Activated T-cell treated with anti-CD3 and anti-CD28 coated beads, Interleukin-2, amount 50 U/mL, for 1 hour (primary cell): ENCODE measurements at regions not wholly inside any gene's neighbourhood (a gene's known extent, or its start where the extent isn't known, plus 50 kb on each side); places are given as distances from the start of the nearest gene placed in this dataset.
A peak's percentile ranks its signal among the peaks of the same experiment; 100 is the strongest.
"Not testable (repeated sequence)": the region's sequence is repeated elsewhere in the genome, so short reads cannot be mapped to it uniquely, and the experiment has no call there.

Experiments used
- DNase-seq: peaks from one replicate; pipeline ENCODE4 v3.0.0-alpha.2; 2020

DNA sequence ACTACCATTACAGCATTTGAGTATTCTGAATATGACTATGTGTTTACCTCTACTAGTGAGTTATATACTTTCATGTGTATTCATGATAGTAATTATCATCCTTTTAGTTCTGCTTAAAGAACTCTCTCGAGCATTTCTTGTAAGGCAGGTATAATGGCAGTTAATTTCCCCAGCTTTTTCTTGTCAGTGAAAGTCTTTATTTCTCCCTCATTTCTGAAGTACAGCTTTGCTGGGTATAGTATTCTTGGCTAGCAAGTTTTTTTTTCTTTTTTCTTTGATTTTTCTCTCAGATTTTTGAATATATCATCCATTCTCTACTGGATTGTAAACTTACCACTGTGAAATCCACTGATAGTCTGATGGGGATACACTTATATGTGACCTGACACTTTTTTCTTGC, 165.9 kb upstream of the ARHGAP5 start:
- DNase-seq: no peak

DNA sequence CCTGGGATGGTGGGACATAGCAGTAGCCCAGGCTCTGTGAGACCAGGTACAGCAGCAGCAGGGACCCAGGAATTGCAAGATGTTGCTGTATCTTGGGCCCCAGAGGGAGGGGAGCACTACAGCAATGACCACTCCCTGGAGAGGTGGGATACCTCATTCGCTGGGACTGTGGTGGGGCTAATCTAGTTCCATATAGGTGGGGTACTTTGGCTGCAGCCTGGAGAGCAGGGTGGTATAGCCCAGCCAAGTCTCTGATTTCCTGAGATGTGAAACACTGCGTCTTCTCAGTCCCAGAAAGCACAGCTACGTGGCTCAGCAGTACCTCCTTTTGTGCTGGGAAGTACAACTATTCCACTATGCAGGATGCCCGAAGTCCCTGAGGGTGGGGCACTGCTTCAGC, 163.7 kb upstream of the ARHGAP5 start:
- DNase-seq: no peak

DNA sequence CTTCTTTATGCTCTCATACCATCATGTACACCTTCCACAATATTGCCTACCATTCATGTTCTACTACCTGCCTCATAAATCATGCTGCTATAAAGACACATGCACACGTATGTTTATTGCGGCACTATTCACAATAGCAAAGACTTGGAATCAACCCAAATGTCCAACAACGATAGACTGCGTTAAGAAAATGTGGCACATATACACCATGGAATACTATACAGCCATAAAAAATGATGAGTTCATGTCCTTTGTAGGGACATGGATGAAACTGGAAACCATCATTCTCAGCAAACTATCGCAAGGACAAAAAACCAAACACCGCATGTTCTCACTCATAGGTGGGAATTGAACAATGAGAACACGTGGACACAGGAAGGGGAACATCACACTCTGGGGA, 158.8 kb upstream of the ARHGAP5 start:
- DNase-seq: not testable (repeated sequence)

DNA sequence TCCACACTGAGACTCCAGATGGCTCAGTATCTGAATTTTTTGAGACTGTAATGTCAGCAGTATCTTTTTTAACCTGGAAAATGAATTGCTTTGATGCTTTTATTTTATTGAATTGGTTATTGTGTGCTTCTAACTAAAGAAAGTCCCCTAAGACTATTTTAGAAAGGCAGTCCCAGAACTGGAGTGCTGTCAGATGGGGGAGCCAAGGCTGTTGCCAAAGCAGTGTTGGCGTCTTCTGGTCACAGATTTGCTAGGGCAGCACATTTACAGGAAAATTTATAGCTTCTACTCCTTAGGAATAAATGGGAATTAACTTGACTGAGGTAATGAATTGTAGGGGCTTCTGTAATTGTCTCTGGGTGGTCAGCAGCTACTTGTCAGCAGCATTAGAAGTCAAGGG, 157.1 kb upstream of the ARHGAP5 start:
- DNase-seq: no peak

DNA sequence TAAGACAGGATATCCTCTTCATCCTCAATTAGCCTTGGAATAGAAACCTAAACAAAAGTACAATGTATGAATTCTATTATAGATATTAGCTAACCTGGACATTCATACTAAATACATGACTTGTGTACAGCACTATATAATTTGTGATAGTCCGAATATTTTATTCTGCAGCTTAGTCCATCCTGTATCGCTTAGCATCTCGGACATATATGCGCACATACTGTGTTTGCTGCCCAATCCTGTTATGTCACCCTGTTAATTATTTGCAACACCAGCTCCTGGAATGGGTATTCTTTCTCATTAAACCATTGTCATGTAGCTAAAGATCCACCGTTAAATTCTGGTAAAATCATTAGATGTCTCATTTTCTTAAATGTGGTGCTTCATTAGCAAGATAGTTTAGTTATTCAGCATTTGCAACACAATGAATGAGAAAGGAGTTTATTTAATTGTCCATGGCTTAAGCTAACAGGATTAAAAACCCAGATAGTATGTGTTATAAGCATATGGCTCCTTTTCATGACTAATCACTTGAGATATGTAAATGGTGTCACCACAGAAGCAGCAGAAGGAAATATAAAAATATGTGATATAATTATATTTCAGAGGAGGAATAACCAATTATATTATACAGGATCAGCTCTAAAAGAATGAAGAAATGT, 156.0 kb upstream of the ARHGAP5 start:
- DNase-seq: no peak

DNA sequence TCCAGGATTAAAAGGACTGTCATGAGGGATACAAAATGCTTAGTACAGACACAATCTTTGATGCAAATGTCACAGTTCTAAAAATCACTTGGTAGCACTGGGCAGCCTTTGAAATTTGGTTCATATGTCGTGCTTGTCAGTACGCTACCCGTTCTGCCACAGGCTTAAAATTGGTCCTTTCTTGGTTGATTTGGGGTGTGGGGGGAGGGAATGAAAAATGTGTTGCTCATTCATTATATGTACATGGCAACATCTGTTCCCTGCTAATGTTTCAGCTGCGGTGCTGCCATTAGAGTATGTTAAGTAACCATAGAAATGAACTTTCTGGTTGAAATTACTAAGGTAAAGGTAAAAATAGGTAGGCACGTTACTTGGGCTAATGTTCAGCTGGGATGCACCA, 155.4 kb upstream of the ARHGAP5 start:
- DNase-seq: no peak

DNA sequence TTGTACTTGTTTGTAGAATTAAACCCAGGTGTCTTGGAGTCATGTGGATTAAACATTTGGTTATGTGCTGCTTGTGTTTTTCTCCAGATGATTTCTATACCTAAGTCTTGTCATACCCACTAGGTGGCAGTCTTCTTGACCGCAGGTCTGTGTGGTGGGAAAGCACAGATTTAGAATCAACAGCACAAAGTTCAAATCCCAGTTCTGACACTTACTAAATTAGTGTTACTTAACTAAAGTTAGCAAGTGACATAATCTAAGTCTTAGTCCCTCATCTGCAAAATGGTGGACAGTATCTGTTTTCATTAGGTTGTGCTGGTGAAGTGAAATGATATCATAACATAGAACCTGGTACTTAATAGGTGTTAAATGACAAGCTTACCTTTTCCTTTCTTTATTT, 151.0 kb upstream of the ARHGAP5 start:
- no peak for DNase-seq

DNA sequence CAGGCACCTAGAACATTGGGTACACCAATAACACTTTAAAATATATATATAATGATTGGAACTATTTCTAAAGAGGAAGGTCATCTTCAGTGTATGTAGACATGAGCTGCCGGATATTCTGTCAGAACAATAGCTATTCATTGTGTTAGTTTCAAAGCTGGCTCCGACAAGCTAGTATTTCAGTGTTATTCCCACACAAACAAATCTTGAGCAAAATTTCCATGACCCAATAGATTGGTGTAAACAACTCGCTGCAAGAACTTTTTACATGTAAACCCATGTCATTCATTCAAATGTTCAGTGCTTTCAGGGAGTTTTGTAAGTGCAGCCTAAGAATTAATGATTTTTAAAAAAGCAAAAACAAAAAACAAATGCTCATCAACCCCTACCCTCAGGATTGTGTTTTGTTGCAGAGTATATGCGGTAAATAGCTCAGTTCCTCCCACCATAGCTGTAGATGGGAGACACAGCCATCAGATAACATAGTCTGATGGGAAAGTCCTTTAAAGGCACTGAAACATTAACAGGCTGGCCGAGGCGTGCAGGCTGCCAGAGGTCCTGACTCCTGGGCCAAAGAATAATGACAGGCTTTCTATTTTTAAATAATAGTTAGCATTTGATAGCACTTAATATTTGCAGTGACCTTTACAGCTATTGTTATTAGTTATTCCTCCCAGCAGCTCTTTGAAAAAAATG, 150.3 kb upstream of the ARHGAP5 start:
- no peak for DNase-seq

DNA sequence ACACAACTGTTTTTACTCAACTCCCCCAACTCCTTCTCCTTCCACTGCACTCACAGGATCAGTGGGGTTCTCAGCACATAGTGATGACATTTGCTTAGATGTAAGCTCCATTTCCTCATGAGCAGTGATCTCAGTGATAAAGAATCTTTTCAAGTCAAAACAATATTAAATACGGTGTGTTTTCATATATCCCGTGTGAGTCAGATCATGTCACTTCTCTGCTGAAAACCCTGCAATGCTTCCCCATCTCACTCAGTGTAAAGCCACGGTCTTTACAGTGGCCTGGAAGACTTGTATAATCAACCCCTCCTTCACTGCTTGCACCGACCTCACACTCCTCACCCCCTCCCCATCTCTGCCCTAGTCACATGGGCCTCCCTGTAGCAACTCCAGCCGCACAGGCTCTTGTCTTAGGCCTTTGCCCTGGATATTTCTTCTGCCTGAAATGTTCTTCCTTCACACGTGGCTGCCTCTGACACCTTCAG, 149.7 kb upstream of the ARHGAP5 start:
- DNase-seq: no peak

DNA sequence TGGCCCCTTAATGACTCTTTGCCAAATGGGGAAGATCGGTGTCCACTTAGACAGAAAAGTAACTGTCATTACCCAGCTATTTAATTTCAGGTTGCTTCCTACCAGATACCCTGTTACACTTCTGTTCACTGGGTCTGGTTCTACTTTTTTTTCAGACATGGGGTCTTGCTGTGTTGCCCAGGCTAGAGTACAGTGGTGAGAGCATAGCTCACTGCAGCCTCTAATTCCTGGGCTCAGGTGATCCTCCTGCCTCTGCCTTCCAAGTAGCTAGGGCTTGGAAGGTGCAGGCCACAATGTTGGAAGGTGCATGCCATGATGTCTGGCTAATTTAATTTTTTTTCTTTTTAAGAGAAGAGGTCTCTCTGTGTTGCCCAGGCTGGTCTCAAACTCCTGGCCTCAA, 147.0 kb upstream of the ARHGAP5 start:
- no peak for DNase-seq

DNA sequence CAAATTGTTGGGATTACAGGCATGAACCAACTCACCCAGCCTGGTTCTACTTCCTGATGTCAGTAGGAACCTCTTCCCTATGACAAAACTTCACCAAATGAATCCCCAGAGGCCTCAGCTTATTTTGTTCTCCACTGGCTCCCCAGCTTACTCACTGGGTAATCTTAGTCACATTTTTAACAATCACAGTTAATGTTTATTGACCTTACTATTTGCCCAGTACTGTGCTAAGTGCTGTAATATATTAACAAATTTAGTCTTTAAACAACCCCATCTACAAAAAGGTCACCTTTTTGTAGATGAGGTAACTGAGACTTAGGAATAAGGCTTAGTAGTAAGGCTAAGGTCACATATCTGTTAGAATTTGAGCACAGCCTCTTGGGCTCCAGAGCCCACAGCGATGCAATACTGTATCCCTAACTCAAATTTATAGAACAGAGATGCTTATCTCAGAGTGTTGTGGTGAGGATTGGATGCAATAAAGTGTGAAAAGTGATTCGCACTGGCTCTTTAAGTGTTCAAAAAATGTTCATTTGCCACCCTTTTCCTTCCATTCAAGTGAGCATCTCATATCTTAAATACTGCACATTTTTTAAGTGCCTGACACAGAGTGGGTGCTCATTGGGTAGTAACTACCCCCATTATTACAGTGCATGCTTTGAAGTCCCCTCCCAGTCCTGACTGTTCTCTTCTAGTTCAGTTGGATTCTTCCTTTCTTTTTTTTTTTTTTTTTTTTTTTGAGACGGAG, 146.4 kb upstream of the ARHGAP5 start:
- DNase-seq: no peak

DNA sequence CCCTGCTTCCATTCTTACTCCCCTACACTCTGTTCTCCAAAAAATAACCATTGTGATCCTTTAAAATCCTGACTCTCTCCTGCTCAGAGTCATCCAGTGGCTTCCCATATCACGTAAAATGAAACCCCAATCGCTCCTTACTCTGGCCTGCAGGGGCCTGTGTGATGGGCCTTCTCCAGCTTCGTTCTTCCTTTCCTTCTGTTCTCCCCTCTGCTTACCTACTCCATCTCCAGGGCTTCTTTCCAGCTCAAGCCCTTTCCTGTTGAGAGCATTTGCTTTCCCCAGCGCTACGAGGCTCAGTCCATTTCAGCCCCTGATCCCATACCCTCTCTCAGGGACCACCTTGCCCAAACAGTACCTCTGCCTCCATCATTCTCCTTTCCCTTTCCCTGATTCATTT, 144.4 kb upstream of the ARHGAP5 start:
- DNase-seq: no peak

DNA sequence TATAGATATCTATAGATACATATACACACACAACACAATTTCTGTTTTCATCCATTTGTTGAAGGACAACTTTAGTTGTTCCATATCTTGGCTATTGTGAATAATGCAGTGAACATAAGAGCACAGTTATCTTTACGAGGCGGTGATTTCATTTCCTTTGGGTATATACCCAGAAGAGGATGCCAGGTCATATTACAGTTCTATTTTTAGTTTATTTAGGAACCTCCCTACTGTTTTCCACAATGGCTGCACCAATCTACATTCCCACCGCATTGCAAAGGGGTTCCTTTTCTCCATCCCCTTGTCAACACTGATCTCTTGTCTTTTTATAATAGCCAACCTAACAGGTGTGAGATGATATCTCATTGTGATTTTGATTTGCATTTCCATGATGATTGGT, 143.4 kb upstream of the ARHGAP5 start:
- DNase-seq: no peak

DNA sequence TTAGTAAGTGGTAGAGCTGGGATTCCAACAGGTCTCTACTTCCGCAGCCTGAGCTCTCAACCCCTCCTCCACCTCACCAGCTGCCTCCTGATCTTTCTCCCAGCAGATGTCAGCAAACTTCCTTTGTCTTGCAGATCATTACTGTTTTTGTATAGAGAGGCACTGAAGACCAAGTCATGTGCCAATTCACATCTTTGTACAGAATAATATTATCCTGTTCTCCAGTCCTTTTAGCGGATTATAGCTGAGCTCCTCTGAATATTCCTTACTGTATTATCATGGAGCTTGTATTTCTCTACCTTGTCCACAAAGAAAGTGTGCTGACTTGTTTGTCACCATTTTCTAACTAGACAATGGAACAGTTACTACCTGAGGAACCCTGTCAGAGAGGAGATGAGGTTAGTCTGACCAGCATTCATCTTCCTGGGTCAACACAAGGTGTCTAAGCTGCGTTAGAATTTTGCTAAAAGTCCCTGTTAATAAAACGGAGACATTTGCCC, 142.3 kb upstream of the ARHGAP5 start:
- DNase-seq: no peak

DNA sequence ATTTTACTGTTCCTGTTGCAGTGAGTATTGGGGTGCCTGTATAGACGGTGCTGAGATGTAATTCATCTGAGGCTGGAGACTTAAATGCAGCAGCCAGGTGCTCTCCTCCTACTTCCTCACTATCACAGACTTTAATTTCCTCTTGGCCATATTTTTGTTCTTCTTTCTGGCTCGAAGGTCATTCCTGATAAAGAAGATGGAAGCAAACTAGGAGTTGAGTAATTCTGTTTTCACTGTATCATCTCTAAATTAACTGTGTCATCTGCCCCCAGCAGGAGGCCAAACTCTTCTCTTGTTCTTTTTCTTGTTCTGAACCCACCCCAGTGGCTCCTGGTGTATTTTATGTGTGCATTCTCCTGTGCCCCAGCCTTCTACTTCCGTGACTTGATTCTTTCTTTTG, 141.7 kb upstream of the ARHGAP5 start:
- DNase-seq: no peak

DNA sequence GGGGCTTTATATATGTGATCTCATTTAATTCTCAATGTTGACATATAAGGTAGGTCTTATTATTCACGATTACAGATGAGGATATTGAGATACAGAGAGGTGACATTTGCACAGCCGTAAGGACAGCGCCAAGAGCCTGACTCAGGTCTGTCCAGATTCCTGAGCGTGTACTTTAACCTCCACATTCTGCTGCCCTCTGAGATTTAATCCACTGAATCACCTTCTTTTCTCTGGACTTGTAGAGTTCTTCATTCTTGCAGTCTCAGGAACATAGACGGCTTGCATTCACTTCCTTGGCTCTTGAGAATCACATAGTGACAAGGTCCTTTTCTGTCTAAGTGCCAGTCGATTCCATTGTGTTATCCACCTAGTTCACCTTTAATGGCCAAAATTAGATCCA, 141.0 kb upstream of the ARHGAP5 start:
- no peak for DNase-seq

DNA sequence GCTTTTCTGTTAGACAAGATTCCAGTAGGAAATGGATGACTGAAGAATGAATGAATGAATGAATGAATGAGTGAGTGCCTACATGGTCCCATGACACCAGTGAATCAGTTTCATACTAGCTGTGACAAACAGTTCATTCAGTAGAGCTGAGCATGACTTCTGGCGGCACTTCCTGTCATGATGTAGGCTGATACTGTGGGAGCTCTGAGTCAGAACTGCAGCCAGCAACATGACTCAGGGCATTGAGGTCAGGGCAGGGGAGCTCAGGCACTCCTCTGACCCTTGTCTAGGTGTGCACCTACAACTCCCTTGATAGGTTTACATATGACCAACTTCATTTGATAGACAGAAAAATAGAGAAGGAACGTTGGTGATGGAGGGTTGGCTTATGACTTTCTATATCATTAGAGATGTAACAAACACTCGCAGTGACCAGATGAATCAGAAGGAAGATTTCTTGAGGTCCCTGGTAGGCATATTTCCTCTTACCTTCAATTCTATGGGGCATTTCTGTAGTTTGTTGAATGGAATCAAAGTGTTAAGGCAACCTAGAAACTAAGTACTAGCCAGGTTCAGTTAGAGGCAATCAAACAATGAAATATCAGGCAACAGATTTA, 139.3 kb upstream of the ARHGAP5 start:
- DNase-seq: peak; percentile 40

DNA sequence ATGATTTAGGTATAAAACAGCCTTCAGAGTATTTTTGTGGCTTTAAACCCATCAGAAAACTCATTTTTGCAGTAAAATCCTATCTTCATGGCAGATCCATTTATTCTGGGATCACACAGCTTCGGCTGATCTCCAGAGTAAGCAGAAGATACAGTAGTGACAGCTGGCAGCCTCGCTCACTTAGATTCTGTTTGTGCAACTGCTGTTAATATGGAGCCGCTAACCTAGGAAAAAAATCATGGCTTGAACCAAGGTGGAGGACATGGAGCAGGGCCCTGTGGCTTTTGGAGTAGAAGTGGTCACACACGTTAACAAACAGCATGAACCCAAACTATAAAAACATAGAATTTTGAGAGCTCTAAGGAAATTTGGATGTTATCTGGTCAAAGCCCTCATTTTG, 137.2 kb upstream of the ARHGAP5 start:
- DNase-seq: no peak

DNA sequence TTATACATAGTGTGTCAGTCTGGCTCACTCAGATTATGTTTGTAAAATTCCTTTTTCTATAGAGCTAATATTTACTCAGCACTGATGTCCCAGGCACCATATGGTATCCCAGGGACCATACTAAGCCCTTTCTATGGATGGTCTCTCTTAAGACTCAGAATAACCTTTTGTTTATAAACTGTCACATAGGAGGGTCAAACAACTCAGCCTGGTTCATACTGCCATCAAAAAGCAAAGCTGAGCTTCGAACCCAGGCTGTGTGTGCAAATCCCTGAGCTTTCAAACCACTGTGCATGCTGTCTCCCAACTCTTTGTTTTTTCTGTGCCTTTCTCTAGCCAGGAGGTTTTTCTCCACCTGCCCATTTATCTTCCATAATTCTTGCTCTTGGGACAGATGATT, 135.6 kb upstream of the ARHGAP5 start:
- no peak for DNase-seq

DNA sequence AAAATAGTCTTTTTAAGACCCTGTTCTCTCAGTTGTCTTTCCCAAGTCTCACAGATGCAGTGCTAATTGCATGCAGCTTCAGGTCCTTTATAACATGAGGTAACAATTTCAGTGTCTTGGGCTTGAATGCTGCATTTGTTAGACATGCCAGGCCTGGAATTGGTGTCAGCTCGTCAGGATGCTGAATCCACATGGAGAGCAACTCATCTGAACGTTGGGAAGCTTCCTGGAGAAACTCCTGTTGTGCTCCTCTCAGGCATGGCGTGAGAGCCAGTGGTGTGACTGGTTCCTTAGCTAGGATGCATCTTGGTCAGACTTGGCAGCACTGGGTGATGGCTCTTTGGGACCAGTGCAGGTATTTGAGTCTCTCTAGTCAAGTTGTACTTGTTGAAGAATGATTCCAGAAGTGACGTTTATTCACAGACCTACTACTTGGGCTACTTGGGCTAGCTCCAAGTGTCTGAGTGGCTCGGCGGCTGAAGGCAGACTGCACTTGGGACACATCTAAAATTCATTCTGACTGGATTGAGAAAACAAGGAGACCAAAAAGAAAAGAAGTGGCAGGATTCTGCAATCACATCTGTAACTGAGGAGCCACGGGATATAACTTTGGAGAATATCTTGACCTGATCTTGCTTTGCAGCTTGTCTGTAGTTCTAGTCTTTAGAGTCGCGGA, 134.8 kb upstream of the ARHGAP5 start:
- DNase-seq: no peak

DNA sequence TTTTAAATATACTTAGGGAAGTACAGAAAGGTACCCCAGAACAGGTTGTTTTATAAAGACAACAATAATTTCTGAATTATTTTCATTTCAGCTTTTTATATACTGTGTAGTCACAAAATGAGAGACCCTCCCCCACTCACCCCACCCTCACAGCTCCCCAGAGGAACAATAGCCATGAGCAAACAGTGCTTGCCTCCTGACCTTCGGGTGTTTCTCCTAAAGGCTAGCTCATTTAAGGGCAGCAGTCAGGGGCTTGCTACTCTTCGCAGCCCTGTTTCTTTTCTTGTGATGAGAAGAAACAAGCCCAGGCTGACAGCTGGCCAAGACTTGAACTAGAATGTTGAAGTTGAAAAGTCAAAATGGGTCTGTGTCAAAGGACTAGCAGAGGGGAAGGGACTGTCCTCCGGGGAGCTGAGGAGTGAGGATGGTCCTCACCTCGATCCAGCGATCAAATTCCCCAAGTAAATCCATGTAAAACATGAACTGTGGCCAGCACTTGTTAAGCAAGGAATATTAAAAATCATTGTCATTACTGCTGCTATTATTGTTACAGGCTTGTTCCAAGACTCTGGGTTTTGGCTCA, 133.8 kb upstream of the ARHGAP5 start:
- no peak for DNase-seq

DNA sequence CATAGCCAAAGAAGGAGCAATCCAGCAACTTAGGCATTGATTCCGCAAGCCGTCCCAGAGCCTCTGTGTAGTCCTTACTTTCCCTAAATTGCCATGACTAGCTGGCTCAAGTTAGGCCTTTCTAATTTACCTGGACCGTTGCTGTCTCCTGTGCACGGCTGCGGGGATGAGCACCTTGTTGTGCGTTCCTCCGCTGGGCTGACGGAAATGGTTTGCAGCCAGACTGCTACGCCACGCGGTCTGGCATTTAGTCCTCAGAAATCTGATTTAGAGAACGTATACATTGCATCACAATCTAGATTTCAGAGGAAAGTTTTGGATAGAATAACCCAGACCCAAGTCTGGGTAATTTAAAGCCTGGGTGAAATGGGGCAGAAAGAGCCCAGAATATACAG, 133.2 kb upstream of the ARHGAP5 start:
- no peak for DNase-seq
